ENCODE measurements at regions not wholly inside any gene's neighbourhood (a gene's known extent, or its start where the extent isn't known, plus 50 kb on each side); places are given as distances from the start of the nearest gene placed in this dataset.
"Not testable (repeated sequence)": the region's sequence is repeated elsewhere in the genome, so short reads cannot be mapped to it uniquely, and the experiment has no call there.

GRCh38 chr5:12623408-12623807, 719.2 kb upstream of the CTNND2 start:
- no peak for DNase-seq (ENCODE audit: low read depth in 3 of 3, low spot score in 2 of 3)

GRCh38 chr5:12616093-12616492, 711.8 kb upstream of the CTNND2 start:
- DNase-seq (ENCODE audit: low read depth in 3 of 3, low spot score in 2 of 3), result no peak

- no peak for DNase-seq (ENCODE audit: low read depth in 3 of 3, low spot score in 2 of 3)
Measured at GRCh38 chr5:12615141-12615820, 711.0 kb upstream of the CTNND2 start.

GRCh38 chr5:12614608-12615007, 710.4 kb upstream of the CTNND2 start:
- DNase-seq (ENCODE audit: low read depth in 3 of 3, low spot score in 2 of 3), result no peak

- DNase-seq (ENCODE audit: low read depth in 3 of 3, low spot score in 2 of 3), result no peak
Measured at GRCh38 chr5:12611132-12611531, 706.9 kb upstream of the CTNND2 start.

- DNase-seq (ENCODE audit: low read depth in 3 of 3, low spot score in 2 of 3), result not testable (repeated sequence)
Measured at GRCh38 chr5:12607817-12608216, 703.6 kb upstream of the CTNND2 start.

GRCh38 chr5:12592228-12592627, 688.0 kb upstream of the CTNND2 start:
- DNase-seq (ENCODE audit: low read depth in 3 of 3, low spot score in 2 of 3), result no peak

- no peak for DNase-seq (ENCODE audit: low read depth in 3 of 3, low spot score in 2 of 3)
Measured at GRCh38 chr5:12586406-12586805, 682.2 kb upstream of the CTNND2 start.

GRCh38 chr5:12578803-12579202, 674.6 kb upstream of the CTNND2 start:
- not testable (repeated sequence) for DNase-seq (ENCODE audit: low read depth in 3 of 3, low spot score in 2 of 3)

GRCh38 chr5:12576953-12577352, 672.7 kb upstream of the CTNND2 start:
- not testable (repeated sequence) for DNase-seq (ENCODE audit: low read depth in 3 of 3, low spot score in 2 of 3)

GRCh38 chr5:12574298-12575093, 670.2 kb upstream of the CTNND2 start:
- not testable (repeated sequence) for DNase-seq (ENCODE audit: low read depth in 3 of 3, low spot score in 2 of 3)

- DNase-seq (ENCODE audit: low read depth in 3 of 3, low spot score in 2 of 3), result not testable (repeated sequence)
Measured at GRCh38 chr5:12573916-12574297, 669.7 kb upstream of the CTNND2 start.

- no peak for DNase-seq (ENCODE audit: low read depth in 3 of 3, low spot score in 2 of 3)
Measured at GRCh38 chr5:12570688-12571087, 666.4 kb upstream of the CTNND2 start.

- DNase-seq (ENCODE audit: low read depth in 3 of 3, low spot score in 2 of 3), result no peak
Measured at GRCh38 chr5:12566441-12566840, 662.2 kb upstream of the CTNND2 start.

- no peak for DNase-seq (ENCODE audit: low read depth in 3 of 3, low spot score in 2 of 3)
Measured at GRCh38 chr5:12557012-12557411, 652.8 kb upstream of the CTNND2 start.

- no peak for DNase-seq (ENCODE audit: low read depth in 3 of 3, low spot score in 2 of 3)
Measured at GRCh38 chr5:12526113-12526512, 621.9 kb upstream of the CTNND2 start.

- DNase-seq (ENCODE audit: low read depth in 3 of 3, low spot score in 2 of 3), result no peak
Measured at GRCh38 chr5:12522116-12522515, 617.9 kb upstream of the CTNND2 start.

GRCh38 chr5:12504983-12505382, 600.7 kb upstream of the CTNND2 start:
- not testable (repeated sequence) for DNase-seq (ENCODE audit: low read depth in 3 of 3, low spot score in 2 of 3)

GRCh38 chr5:12488161-12488560, 583.9 kb upstream of the CTNND2 start:
- no peak for DNase-seq (ENCODE audit: low read depth in 3 of 3, low spot score in 2 of 3)

- DNase-seq (ENCODE audit: low read depth in 3 of 3, low spot score in 2 of 3), result no peak
Measured at GRCh38 chr5:12480487-12480886, 576.2 kb upstream of the CTNND2 start.

- no peak for DNase-seq (ENCODE audit: low read depth in 3 of 3, low spot score in 2 of 3)
Measured at GRCh38 chr5:12477554-12477953, 573.3 kb upstream of the CTNND2 start.

- no peak for DNase-seq (ENCODE audit: low read depth in 3 of 3, low spot score in 2 of 3)
Measured at GRCh38 chr5:12467799-12468198, 563.6 kb upstream of the CTNND2 start.

Data from right renal cortex interstitium (tissue), 3 donors.